ENCODE measurements at regions not wholly inside any gene's neighbourhood (a gene's known extent, or its start where the extent isn't known, plus 50 kb on each side); places are given as distances from the start of the nearest gene placed in this dataset.

DNA sequence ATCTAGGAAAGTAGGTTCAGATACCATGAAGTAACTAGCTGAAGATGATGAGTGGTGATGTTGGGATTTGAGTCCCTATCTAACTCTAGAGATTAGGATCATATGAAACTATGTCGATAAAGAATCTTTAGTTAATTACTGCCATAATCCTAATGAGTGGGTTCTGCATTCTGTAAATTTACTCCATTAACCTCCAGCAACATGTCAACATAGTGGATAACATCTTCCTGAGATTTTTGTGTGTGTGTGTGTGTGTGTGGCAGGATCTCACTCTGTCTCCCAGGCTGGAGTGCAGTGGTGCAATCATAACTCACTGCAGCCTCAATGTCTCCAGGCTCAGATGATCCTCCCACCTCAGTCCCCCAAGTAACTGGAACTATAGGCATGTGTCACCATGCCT is 272.9 kb upstream of the DPH6 start:
- TF ChIP-seq, protein P1, sequence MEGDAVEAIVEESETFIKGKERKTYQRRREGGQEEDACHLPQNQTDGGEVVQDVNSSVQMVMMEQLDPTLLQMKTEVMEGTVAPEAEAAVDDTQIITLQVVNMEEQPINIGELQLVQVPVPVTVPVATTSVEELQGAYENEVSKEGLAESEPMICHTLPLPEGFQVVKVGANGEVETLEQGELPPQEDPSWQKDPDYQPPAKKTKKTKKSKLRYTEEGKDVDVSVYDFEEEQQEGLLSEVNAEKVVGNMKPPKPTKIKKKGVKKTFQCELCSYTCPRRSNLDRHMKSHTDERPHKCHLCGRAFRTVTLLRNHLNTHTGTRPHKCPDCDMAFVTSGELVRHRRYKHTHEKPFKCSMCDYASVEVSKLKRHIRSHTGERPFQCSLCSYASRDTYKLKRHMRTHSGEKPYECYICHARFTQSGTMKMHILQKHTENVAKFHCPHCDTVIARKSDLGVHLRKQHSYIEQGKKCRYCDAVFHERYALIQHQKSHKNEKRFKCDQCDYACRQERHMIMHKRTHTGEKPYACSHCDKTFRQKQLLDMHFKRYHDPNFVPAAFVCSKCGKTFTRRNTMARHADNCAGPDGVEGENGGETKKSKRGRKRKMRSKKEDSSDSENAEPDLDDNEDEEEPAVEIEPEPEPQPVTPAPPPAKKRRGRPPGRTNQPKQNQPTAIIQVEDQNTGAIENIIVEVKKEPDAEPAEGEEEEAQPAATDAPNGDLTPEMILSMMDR (IDR thresholded peaks at IDR 0.05; ENCODE audit: low read depth, low read length, poor library complexity, severe bottlenecking), result no peak
- TF ChIP-seq EZH2phosphoT487 (IDR thresholded peaks at IDR 0.05; ENCODE audit: borderline replicate concordance, low read length), result no peak
